GM12872 (cell line): ENCODE measurements at regions not wholly inside any gene's neighbourhood (a gene's known extent, or its start where the extent isn't known, plus 50 kb on each side); places are given as distances from the start of the nearest gene placed in this dataset.

ENCODE experiments used
- TF ChIP-seq, protein P1 (sequence below): IDR thresholded peaks from 3 replicates; pipeline ENCODE4 v1.5.1; 2011; ENCODE audit warnings: low read depth, mild to moderate bottlenecking, low read length, moderate library complexity; ENCODE audit not compliant: insufficient read depth

DNA sequence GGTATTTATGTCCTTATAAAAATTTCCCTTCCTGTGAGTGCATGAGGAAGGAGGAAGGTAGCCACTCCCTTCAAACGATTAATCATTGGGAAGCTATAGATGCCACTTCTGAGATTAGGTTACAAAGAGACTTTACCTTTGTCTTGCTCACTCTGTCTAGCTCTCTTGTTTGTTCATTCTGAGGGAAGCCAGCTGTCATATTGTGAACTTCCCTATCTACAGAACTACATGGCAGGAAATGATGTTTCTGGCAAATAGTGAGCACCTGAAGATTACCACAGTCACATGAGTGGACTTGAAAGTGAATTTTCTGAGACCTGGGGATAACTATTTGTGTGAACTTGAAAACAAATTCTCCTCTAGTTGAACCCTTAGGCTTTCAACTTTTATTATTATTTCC, 776.8 kb downstream of the CCDC85A start:
- TF ChIP-seq, protein P1, sequence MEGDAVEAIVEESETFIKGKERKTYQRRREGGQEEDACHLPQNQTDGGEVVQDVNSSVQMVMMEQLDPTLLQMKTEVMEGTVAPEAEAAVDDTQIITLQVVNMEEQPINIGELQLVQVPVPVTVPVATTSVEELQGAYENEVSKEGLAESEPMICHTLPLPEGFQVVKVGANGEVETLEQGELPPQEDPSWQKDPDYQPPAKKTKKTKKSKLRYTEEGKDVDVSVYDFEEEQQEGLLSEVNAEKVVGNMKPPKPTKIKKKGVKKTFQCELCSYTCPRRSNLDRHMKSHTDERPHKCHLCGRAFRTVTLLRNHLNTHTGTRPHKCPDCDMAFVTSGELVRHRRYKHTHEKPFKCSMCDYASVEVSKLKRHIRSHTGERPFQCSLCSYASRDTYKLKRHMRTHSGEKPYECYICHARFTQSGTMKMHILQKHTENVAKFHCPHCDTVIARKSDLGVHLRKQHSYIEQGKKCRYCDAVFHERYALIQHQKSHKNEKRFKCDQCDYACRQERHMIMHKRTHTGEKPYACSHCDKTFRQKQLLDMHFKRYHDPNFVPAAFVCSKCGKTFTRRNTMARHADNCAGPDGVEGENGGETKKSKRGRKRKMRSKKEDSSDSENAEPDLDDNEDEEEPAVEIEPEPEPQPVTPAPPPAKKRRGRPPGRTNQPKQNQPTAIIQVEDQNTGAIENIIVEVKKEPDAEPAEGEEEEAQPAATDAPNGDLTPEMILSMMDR = no peak

DNA sequence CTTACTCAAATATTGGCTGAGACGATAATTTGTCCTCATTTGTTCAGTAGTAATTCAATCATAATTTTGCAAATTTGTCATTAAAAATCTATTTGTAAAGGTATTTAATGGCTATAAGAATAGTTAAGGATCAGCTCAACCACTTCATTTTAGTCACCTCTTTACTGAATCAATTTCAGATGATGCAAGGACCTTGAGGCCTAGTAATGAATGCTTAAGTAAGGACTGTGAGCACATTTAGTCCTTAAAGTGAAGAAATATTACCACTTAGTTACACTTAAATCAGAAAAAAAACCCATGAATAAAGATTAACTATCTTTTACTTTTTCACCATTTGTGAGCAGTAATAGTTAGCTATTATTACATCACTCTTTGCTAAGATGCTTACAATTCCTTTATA, 778.9 kb downstream of the CCDC85A start:
- TF ChIP-seq, protein P1 = no peak

DNA sequence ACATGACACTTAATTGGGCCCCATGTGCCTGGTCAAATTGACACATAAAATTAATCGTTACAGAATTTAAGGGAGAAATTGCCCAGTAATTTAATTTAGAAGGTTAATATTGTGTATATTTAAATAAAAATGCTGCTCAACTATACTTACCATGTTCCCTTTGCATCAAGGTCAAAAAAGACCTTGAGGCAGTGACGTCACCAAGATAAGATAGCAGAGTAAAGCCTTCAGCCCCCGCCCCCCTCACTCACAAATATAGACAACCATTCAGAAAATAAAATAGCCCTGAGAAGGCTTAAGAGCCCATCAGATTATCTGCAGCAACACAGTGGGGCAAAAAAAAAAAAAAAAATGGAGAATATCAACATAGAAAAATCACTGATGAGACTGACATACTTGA, 785.7 kb downstream of the CCDC85A start:
- TF ChIP-seq, protein P1 = no peak

DNA sequence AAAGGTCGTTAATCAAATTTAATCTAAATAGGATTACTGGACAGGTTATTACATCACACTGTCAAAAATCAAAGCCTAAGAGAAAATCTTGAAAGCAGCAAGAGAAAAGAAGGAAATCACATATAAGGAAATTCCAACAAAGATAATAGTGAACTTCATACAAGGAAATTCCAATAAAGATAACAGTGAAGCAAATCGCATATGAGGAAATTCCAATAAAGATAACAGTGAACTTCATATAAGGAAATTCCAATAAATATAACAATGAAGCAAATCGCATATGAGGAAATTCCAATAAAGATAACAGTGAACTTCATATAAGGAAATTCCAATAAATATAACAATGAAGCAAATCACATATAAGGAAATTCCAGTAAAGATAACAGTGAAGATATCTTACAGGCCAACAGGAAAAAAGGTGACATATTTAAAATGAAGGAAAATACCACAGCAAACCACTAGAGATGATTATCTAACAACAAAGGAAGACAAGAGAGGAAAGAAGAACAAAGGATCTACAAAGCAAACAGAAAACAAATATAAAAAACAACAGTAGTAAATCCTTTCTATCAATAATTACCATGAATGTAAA, 787.7 kb downstream of the CCDC85A start:
- TF ChIP-seq, protein P1 = no peak

DNA sequence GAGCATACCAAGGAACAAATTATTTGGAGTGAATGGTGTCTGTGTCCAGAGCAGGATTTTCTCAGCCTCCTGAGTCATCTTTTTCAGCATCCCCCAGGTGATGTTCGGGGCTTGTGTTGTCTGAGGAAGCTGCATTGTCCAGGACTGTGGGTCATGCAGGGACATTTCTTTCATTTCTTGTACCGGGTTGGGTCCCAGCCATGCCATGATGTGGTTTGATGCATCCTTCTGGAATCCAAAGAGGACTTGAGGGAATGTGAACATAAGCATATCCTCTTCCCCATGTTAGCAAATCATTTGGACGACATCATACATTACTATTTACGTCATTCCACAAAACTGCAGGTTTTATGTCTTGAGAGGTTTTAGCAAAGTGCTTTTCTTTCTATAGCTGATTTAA, 797.8 kb downstream of the CCDC85A start:
- TF ChIP-seq, protein P1 = no peak

DNA sequence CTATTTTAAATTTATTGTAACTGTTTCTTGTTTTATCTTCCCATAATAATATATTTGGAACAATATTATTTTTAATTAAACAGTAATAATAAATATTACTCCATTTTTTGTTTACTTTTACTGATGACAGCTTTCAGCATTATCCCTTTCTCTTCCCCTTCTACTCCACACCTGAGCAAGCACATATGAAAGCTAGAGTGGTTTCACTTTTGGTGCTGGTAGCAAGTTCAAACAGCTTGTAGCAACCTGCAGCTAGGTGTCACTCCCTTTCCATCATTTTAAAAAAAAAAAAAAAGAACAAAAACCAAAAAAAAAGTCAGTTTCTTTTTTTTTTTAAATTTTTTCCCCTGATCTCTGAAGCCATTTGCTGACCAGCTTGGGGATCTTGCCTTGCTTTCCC, 801.8 kb downstream of the CCDC85A start:
- TF ChIP-seq, protein P1 = no peak

GRCh38 chr2:57022496-57022895, 838.7 kb downstream of the CCDC85A start:
- TF ChIP-seq, protein P1 = no peak
